Skin epidermis (tissue), 12 donors: ENCODE measurements at regions not wholly inside any gene's neighbourhood (a gene's known extent, or its start where the extent isn't known, plus 50 kb on each side); places are given as distances from the start of the nearest gene placed in this dataset.
"Not testable (repeated sequence)": the region's sequence is repeated elsewhere in the genome, so short reads cannot be mapped to it uniquely, and the experiment has no call there.

Experiments
- H3K27ac ChIP-seq, 21 experiments: fragments of 200-600 bp; sonication (generic) in 11 of 21; one replicate each; pipeline ENCODE4 v1.5.0; 2020; ENCODE audit warnings: mild to moderate bottlenecking in 3 of 21, inconsistent platforms in 2 of 21, moderate library complexity in 2 of 21
- H3K4me3 ChIP-seq, 7 experiments: fragments of 200-600 bp; sonication (generic) in 2 of 7; one replicate each; pipeline ENCODE4 v1.5.0; 2020; ENCODE audit warnings: inconsistent platforms in 2 of 7, mild to moderate bottlenecking in 2 of 7, moderate library complexity in 1 of 7

DNA sequence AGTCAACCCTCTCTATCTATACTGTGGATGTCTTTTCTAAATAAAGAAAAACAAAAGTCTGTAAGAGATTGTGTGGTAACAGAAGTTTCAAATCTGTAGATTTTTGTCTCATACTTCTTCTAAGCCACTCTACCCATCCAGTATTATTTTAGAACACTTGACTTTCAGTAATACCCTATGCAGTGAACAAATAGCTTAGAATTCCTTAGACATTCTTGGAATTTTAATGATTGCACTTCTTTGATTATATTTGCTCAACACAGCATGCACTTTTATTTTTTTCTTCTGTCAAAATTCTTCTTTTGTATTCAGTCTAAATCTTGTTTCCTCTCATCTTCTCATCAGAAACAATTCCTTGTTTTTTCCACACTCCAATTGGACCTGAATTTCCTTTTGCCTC lies 1080.2 kb downstream of the SUCLG1 start:
- Histone ChIP-seq H3K4me3 (no peak overlapping the region), H3K27ac (no peak overlapping the region)

DNA sequence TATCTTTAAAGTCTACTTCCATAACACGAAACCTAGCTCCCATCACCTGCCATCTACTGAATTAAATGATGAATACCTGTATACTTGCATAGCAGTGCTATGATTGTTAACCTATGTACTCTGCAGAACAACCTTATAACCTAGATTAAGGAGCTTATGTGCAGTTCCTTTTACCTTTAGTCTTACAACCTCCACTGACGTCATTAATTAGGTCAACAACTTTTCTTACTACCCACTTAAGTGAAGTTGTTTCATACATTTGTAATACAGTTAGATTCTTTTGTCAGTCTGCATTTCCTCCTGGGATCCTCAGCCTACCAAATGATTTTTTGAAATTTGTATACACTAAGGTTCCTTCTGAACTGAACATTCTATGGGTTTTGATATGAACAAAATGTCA lies 1082.3 kb downstream of the SUCLG1 start:
- no peak overlapping the region for H3K4me3 ChIP-seq
- no peak overlapping the region for H3K27ac ChIP-seq

DNA sequence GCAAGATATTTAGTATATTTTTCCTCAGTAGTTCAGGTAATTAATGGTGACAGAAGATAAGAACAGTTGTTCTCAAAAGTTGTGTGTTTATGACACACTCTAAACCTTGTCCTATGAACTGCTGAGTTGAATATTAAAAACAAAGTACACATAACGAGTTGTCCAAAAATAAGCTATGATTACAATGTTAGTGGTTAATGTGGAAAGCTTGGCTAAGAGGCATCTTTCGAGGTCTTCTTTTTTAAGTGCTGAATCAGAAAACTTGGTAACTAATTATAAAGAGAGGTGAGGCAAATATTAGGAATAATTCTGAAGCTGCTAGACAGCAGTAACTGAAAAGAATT lies 1088.7 kb downstream of the SUCLG1 start:
- Histone ChIP-seq H3K4me3 (no peak overlapping the region), H3K27ac (no peak overlapping the region)

- H3K4me3 ChIP-seq, result no peak overlapping the region
- no peak overlapping the region for H3K27ac ChIP-seq
Measured at GRCh38 chr2:83369601-83370418, 1089.3 kb downstream of the SUCLG1 start.

DNA sequence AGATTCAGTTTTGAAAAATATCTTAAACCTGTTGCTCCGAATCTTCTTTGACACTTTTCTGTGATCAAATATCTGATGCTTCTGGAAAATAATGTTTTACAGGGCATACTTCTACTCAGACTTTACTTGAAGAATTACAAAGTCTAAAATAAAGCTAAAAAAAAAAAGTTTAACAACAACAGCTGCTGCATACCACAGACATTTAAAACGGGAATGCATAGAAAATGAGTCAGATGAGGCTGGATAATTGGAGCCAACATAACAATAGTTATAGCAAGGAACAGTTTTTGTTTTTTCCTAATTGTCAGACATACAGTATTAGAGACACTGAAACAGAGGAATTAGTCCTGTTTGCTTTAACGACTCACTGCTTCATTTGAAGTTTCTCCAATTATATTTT lies 1090.2 kb downstream of the SUCLG1 start:
- Histone ChIP-seq H3K27ac (no peak overlapping the region), H3K4me3 (no peak overlapping the region)

DNA sequence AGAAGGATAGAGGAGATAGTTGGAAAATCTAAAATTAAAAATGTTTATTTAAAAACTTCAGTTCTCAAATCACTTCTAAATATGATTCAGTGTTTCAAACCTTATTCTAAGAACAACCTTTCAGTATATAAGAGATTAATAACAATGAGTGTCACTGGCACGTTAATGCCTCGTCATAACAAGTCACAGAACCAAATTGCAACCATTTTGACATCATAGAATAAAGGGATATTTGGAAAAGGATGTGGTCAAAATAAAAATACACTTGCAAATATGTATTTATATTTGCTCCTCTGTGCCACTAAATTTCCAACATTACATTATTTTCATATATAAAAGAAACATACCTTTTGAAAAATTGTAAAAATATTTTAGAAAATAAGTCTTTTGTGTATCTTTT lies 1090.6 kb downstream of the SUCLG1 start:
- Histone ChIP-seq H3K27ac (no peak overlapping the region), H3K4me3 (no peak overlapping the region)

GRCh38 chr2:83365476-83365875 lies 1093.6 kb downstream of the SUCLG1 start:
- H3K4me3 ChIP-seq, result no peak overlapping the region
- H3K27ac ChIP-seq, result no peak overlapping the region

- no peak overlapping the region for H3K27ac ChIP-seq
- H3K4me3 ChIP-seq, result no peak overlapping the region
Measured at GRCh38 chr2:83364264-83364663, 1094.8 kb downstream of the SUCLG1 start.

DNA sequence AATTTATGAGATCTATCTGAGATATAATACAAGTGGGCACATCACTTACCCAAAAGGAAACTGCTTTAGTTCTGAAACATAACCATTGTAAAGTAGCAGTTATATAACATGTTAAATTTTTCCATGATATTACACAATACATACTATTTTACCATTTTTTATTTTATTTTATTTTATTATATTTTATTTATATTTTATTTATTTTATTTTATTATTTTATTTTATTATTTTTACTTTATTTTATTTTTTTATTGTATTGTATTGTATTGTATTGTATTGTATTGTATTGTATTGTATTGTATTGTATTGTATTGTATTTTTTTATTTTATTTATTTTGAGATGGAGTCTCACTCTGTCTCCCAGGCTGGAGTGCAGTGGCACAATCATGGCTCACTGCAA lies 1095.9 kb downstream of the SUCLG1 start:
- H3K4me3 ChIP-seq, H3K27ac ChIP-seq: not testable (repeated sequence)

DNA sequence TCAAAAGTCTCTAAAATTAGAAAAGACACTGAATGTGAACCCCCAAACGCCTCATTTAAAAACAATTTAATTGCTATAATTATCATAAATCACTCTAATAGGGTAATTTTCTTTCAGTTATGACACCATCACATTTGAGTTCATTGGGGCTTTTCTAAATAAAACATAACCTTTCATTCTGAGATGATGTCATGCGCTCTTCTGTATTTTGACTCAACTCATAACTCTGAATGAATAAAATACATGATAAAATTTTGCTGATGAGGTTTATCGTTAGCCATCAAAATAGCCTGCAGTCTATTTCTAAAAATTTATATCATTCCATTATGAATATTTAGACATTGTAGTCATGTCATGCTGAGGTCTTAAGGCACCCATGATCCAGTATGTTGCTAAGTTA lies 1099.7 kb downstream of the SUCLG1 start:
- Histone ChIP-seq H3K27ac (no peak overlapping the region), H3K4me3 (no peak overlapping the region)

DNA sequence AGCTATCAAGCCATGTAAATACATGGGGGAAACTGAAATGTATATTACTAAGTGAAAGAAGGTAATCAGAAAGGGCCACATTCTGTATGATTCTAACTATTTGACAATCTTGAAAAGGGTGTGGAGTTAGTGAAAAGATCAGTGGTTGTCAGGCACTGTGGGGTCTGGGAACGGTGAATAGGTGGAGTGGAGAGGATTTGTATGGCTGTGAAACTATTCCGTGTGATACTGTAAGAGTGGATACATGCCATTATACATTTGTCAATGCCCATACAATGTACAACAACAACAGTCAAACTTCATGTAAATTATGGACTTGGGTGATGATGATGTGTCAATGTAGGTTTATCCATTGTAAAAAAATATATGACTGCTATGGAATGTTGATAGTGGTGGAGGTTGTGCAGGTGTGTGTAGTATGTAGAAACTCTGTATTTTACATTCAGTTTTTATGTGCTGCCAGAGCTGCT lies 1116.2 kb downstream of the SUCLG1 start:
- Histone ChIP-seq H3K4me3 (no peak overlapping the region), H3K27ac (no peak overlapping the region)

GRCh38 chr2:83340424-83340823 lies 1118.7 kb downstream of the SUCLG1 start:
- Histone ChIP-seq H3K4me3 (no peak overlapping the region), H3K27ac (no peak overlapping the region)

- H3K27ac ChIP-seq, H3K4me3 ChIP-seq: not testable (repeated sequence)
Measured at GRCh38 chr2:83339942-83340341, 1119.1 kb downstream of the SUCLG1 start.

GRCh38 chr2:83331810-83332209 lies 1127.3 kb downstream of the SUCLG1 start:
- Histone ChIP-seq H3K4me3 (no peak overlapping the region), H3K27ac (no peak overlapping the region)

DNA sequence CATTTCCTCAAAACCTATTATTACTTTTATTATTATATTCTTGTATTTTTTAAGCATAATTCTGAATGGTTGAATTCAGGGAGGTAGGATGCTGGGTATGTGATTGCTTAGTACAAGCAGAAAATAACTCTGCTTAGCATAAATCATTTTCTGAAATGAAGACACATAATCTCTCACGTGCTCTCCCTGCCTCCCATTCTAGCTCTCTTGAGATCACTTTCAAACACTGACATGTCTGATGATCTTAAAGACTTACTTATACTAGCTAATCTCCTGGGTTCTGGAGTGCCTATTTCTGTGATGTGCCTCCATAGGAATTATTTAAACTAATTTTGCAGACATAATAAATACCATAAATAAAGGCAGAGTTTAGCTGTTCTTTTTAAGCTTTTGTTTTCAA lies 1136.0 kb downstream of the SUCLG1 start:
- Histone ChIP-seq H3K27ac (no peak overlapping the region), H3K4me3 (no peak overlapping the region)

DNA sequence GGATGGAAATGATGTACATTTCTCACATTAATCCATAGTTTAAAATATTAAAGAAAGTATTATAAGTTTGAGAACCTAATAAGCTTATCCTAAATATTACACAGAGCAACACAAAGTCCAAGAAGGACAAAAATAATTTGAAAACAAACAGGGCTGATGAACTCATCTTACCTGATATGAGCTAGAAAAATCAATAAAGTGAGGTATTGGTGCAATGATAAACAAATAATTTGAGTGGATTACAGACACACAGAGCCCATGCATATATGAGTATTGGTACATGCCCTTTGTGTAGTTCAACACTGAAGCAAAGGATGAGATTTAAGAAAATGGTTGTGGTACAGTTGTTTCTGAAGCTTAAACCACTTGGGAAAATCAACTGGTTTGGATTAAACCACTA lies 1139.0 kb downstream of the SUCLG1 start:
- H3K4me3 ChIP-seq, result no peak overlapping the region
- H3K27ac ChIP-seq, result no peak overlapping the region

- no peak overlapping the region for H3K27ac ChIP-seq
- no peak overlapping the region for H3K4me3 ChIP-seq
Measured at GRCh38 chr2:83305758-83306378, 1153.2 kb downstream of the SUCLG1 start.

GRCh38 chr2:83291083-83291482 lies 1168.0 kb downstream of the SUCLG1 start:
- Histone ChIP-seq H3K4me3 (no peak overlapping the region), H3K27ac (no peak overlapping the region)

GRCh38 chr2:83282841-83283240 lies 1176.2 kb downstream of the SUCLG1 start:
- no peak overlapping the region for H3K4me3 ChIP-seq
- H3K27ac ChIP-seq, result no peak overlapping the region

DNA sequence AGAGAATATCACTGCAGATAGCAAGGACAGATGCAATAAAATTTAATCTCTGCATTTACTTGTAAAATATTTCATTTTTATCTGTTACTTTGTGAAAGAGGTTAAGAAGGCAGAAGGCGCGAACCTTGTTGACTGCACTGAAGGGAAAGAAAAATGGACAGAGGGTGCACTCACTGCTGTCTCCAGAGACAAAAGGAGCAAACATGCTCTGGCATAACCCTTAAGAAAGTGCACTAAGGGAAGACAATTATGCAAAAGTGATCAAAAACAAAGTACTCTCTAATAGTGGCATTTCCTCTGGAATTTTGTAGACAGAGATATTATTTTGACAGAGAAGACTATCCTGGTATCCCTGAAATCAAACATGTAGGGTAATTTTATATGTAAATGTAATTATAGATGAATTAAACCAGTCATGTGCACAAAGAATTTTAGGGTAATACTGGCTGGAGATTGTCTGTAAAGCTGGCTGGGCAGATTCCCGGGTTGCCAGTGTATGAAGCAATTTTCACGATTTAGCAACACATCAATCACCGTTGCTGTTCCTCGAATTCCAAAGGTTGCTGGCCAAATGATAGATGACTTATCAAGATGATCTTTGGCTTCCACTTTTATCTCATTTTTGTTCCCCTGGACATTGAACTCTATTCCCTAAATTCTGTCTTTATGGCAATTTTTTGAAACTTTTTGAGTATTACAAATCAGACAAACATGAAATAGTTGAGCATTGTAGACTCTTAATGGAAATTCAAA lies 1176.9 kb downstream of the SUCLG1 start:
- no peak overlapping the region for H3K4me3 ChIP-seq

DNA sequence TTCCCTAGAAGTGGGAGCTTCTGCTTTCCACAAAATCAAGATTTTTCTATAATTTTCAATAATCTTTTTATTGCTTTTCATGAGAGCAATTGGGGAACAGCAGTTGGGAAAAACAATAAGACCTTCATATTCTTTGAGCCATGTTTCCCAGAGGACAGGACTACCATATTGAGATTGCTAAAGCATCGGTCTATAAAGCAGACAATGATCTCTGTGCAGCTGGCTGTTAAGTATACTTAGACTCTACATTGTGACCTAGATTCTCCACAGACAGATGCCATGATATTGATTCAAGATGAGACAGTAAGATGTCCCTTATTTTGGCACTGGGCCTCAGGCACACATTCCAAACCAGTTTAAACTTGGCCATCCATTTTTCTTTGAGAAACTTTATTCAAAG lies 1178.7 kb downstream of the SUCLG1 start:
- Histone ChIP-seq H3K27ac (no peak overlapping the region), H3K4me3 (no peak overlapping the region)

More for the DNA sequence above, 1176.9 kb downstream of the SUCLG1 start:
- no peak overlapping the region for H3K27ac ChIP-seq
